IMR-90 (cell line): ENCODE measurements at regions not wholly inside any gene's neighbourhood (a gene's known extent, or its start where the extent isn't known, plus 50 kb on each side); places are given as distances from the start of the nearest gene placed in this dataset.

Source experiments
- ATAC-seq: fragments of 200-7000 bp; cut with Tn5 transposase; 2 replicates; pipeline ENCODE4 v1.9.1; 2020; ENCODE audit warnings: low read depth, mild to moderate bottlenecking, moderate library complexity
- BruUV-seq: library from RNA; stranded (reverse); fragments of 400-500 nt; replicated peaks from 2 replicates; lab custom pipeline; 2021; lab: Mats Ljungman, UMichigan
- CTCF ChIA-PET: fragments of 300-600 bp; formaldehyde crosslinking; extraction: SDS; loops from one replicate; lab custom pipeline; 2021; ENCODE audit warnings: antibody characterized with exemption; lab: Yijun Ruan, JAX
- POLR2A ChIA-PET: fragments of 300-600 bp; sonication (Branson Sonifier 250); formaldehyde crosslinking; loops from one replicate; lab custom pipeline; 2022; ENCODE audit warnings: antibody characterized with exemption; ENCODE audit not compliant: unreplicated experiment; lab: Charles Lee
- DNase-seq: peaks from one replicate; pipeline ENCODE4 v3.0.0; 2013
- H2AFZ ChIP-seq: replicated peaks from 2 replicates; pipeline ENCODE3; 2013; ENCODE audit warnings: low read length, mild to moderate bottlenecking; ENCODE audit not compliant: poor library complexity
- H2AK5ac ChIP-seq: 2 replicates; pipeline ENCODE4 v1.6.1; 2013; ENCODE audit warnings: low read depth, low read length, inconsistent platforms
- H2AK9ac ChIP-seq: replicated peaks from 2 replicates; pipeline ENCODE3; 2013; ENCODE audit warnings: mild to moderate bottlenecking, low read depth, low read length, moderate library complexity; ENCODE audit not compliant: poor library complexity
- H2BK120ac ChIP-seq: 2 replicates; pipeline ENCODE4 v1.6.1; 2013; ENCODE audit warnings: low read depth, low read length, inconsistent platforms
- H2BK15ac ChIP-seq: 3 replicates; pipeline ENCODE4 v1.6.1; 2013; ENCODE audit warnings: low read depth, low read length, inconsistent platforms
- H2BK20ac ChIP-seq: 2 replicates; pipeline ENCODE4 v1.6.1; 2013; ENCODE audit warnings: low read depth, mild to moderate bottlenecking, inconsistent platforms, low read length, moderate library complexity
- H2BK5ac ChIP-seq: 2 replicates; pipeline ENCODE4 v1.6.1; 2013; ENCODE audit warnings: mild to moderate bottlenecking, low read depth, low read length, inconsistent platforms; ENCODE audit not compliant: poor library complexity, severe bottlenecking
- H3K14ac ChIP-seq: replicated peaks from 2 replicates; pipeline ENCODE4 v1.6.1; 2013; ENCODE audit warnings: low read depth, low read length, inconsistent platforms
- H3K18ac ChIP-seq: 2 replicates; pipeline ENCODE4 v1.6.1; 2013; ENCODE audit warnings: low read depth, low read length, control low read depth
- H3K23ac ChIP-seq: 2 replicates; pipeline ENCODE4 v1.6.1; 2013; ENCODE audit warnings: low read depth, low read length, inconsistent platforms
- H3K27ac ChIP-seq: 2 replicates; pipeline ENCODE4 v1.5.1; 2013; ENCODE audit warnings: mild to moderate bottlenecking, control low read depth, low read length; ENCODE audit not compliant: insufficient read depth
- H3K27me3 ChIP-seq: 2 replicates; pipeline ENCODE4 v1.6.1; 2013; ENCODE audit warnings: low read length; ENCODE audit not compliant: control insufficient read depth, insufficient read depth
- H3K36me3 ChIP-seq: 2 replicates; pipeline ENCODE4 v1.6.1; 2013; ENCODE audit warnings: low read length, mixed read lengths; ENCODE audit not compliant: control insufficient read depth, insufficient read depth
- H3K4ac ChIP-seq: 2 replicates; pipeline ENCODE4 v1.6.1; 2013; ENCODE audit warnings: low read depth, low read length, inconsistent platforms
- H3K4me1 ChIP-seq: 2 replicates; pipeline ENCODE4 v1.6.1; 2013; ENCODE audit warnings: low read length, mixed read lengths; ENCODE audit not compliant: control insufficient read depth, insufficient read depth
- H3K4me2 ChIP-seq: 2 replicates; pipeline ENCODE4 v1.6.1; 2013; ENCODE audit warnings: low read depth, mild to moderate bottlenecking, control low read depth, low read length, moderate library complexity
- H3K4me3 ChIP-seq: 2 replicates; pipeline ENCODE4 v1.5.1; 2013; ENCODE audit warnings: low read depth, mild to moderate bottlenecking, control low read depth, low read length, moderate library complexity; ENCODE audit not compliant: insufficient read depth
- H3K56ac ChIP-seq: 2 replicates; pipeline ENCODE4 v1.6.1; 2013; ENCODE audit warnings: low read length, inconsistent platforms; ENCODE audit not compliant: insufficient read depth; ENCODE audit errors: extremely low read depth
- H3K79me1 ChIP-seq, 2 experiments: 2 replicates each; pipeline ENCODE4 v1.6.1; 2013; ENCODE audit warnings: low read length in 2 of 2, inconsistent platforms in 1 of 2, low read depth in 1 of 2
- H3K9ac ChIP-seq: 2 replicates; pipeline ENCODE4 v1.6.1; 2013; ENCODE audit warnings: low read depth, low read length, control low read depth
- H3K9me1 ChIP-seq: 2 replicates; pipeline ENCODE4 v1.6.1; 2013; ENCODE audit warnings: low read length, inconsistent platforms; ENCODE audit not compliant: insufficient read depth
- H3K9me3 ChIP-seq: 2 replicates; pipeline ENCODE4 v1.6.1; 2013; ENCODE audit warnings: low read length; ENCODE audit not compliant: control insufficient read depth, insufficient read depth
- H4K20me1 ChIP-seq: 2 replicates; pipeline ENCODE4 v1.6.1; 2013; ENCODE audit warnings: low read length, inconsistent platforms; ENCODE audit not compliant: insufficient read depth
- H4K5ac ChIP-seq: 2 replicates; pipeline ENCODE4 v1.6.1; 2013; ENCODE audit warnings: mild to moderate bottlenecking, low read depth, low read length, control low read depth
- H4K8ac ChIP-seq, 2 experiments: 2 replicates each; pipeline ENCODE4 v1.6.1; 2013; ENCODE audit warnings: low read depth in 2 of 2, low read length in 2 of 2, control low read depth in 1 of 2, inconsistent platforms in 1 of 2
- H4K91ac ChIP-seq: 2 replicates; pipeline ENCODE4 v1.6.1; 2013; ENCODE audit warnings: low read depth, low read length, inconsistent platforms; ENCODE audit not compliant: insufficient read depth
- CEBPB ChIP-seq: IDR thresholded peaks from 2 replicates; pipeline ENCODE4 v1.6.1; 2012; ENCODE audit warnings: low read depth, low read length, improper control_type of control experiment
- MAFK ChIP-seq: IDR thresholded peaks from 2 replicates; pipeline ENCODE4 v1.6.1; 2012; ENCODE audit warnings: low read depth, low read length, improper control_type of control experiment
- dilution Hi-C: fragments of 300-500 bp; cut with HindIII; formaldehyde crosslinking; loops from one replicate; pipeline ENCODE4 v1.14.3; 2018; ENCODE audit warnings: low sequenced_read_pairs; ENCODE audit not compliant: unreplicated experiment
- in situ Hi-C: fragments of 300-500 bp; cut with MboI; formaldehyde crosslinking; loops from 3 replicates; pipeline ENCODE4 v1.14.3; 2019; ENCODE audit warnings: low sequenced_read_pairs, inconsistent platforms, mixed read lengths
- intact Hi-C: fragments of 100-400 bp; cut with micrococcal nuclease; formaldehyde crosslinking; loops from 2 replicates; pipeline ENCODE4 v1.10.0; 2022

GRCh38 chr12:60535363-60535762 is 939.5 kb downstream of the SLC16A7 start:
- in situ Hi-C loops (no loop called here), dilution Hi-C loops (no loop called here), intact Hi-C loops (no loop called here)
- ChIA-PET POLR2A (no interaction called here), CTCF (no interaction called here)
- no peak overlapping the region for H3K4me3 ChIP-seq
- H3K18ac ChIP-seq, result no peak overlapping the region; the same call in 1 of the 2 replicates
- ATAC-seq (no peak; the same call in 1 of the 2 replicates), DNase-seq (peak; percentile 0)
- H2AFZ ChIP-seq, result no peak overlapping the region
- H2AK9ac ChIP-seq, result no peak overlapping the region
- H3K9me1 ChIP-seq, result no peaks in the 10 kb centered on the region
- H3K4me1 ChIP-seq, result no peaks in the 10 kb centered on the region
- no peak overlapping the region for H3K27ac ChIP-seq
- BruUV-seq, result no TSS peak
- no peak overlapping the region for H2BK15ac ChIP-seq
- H3K23ac ChIP-seq, result no peak overlapping the region
- no peak overlapping the region for H2BK5ac ChIP-seq
- H2BK20ac ChIP-seq, result no peak overlapping the region
- no peaks in the 10 kb centered on the region for H3K79me1 ChIP-seq
- no peak overlapping the region for H4K91ac ChIP-seq
- H3K14ac ChIP-seq, result no peak overlapping the region
- no peak overlapping the region for H2BK120ac ChIP-seq
- no peak overlapping the region for H3K4ac ChIP-seq
- H3K56ac ChIP-seq, result no peak overlapping the region
- no peak overlapping the region for H4K8ac ChIP-seq
- no peaks in the 10 kb centered on the region for H3K36me3 ChIP-seq
- no peak overlapping the region for H2AK5ac ChIP-seq
- H3K27me3 ChIP-seq, result no peaks in the 10 kb centered on the region
- no peaks in the 10 kb centered on the region for H4K20me1 ChIP-seq
- no peak overlapping the region for H3K9ac ChIP-seq
- H4K5ac ChIP-seq, result no peak overlapping the region; the same call in 1 of the 2 replicates
- no peaks in the 10 kb centered on the region for H3K9me3 ChIP-seq
- no peak overlapping the region for H3K4me2 ChIP-seq
- TF ChIP-seq CEBPB (peak; percentile 51), MAFK (no peak)
